ENCODE measurements at regions not wholly inside any gene's neighbourhood (a gene's known extent, or its start where the extent isn't known, plus 50 kb on each side); places are given as distances from the start of the nearest gene placed in this dataset.

- DNase-seq, result no peak
- Histone ChIP-seq H3K9me3 (ENCODE audit: control insufficient read depth in 2 of 3, insufficient read depth in 1 of 3, low read length in 3 of 3) (no peaks in the 10 kb centered on the region), H3K27ac (ENCODE audit: low read depth in 2 of 2, low read length in 2 of 2) (no peak overlapping the region), H3K36me3 (ENCODE audit: control insufficient read depth in 2 of 3, insufficient read depth in 3 of 3, low read length in 3 of 3) (no peaks in the 10 kb centered on the region), H3K4me3 (ENCODE audit: low read length in 3 of 3) (no peak overlapping the region), H3K9ac (ENCODE audit: low read length in 3 of 3) (no peak overlapping the region), H3K27me3 (ENCODE audit: control insufficient read depth, insufficient read depth, low read length) (no peaks in the 10 kb centered on the region), H3K4me1 (ENCODE audit: control insufficient read depth in 2 of 3, insufficient read depth in 2 of 3, low read depth in 1 of 3, low read length in 3 of 3) (no peaks in the 10 kb centered on the region)
- intact Hi-C loops (cut with DNase I), result no loop called here
- TF ChIP-seq CTCF (IDR thresholded peaks at IDR 0.05; ENCODE audit: borderline replicate concordance, extremely low read depth, insufficient read depth), result no peak
- FAIRE-seq, result no peak
These were observed 61.7 kb upstream of the POU3F4 start for GRCh38 chrX:83446355-83446754.
